Nephron progenitor cell (in vitro differentiated cells): ENCODE measurements at regions not wholly inside any gene's neighbourhood (a gene's known extent, or its start where the extent isn't known, plus 50 kb on each side); places are given as distances from the start of the nearest gene placed in this dataset.

Experiments used
- DNase-seq: peaks from one replicate; pipeline ENCODE4 v3.0.0; 2021
- H3K27ac Mint-ChIP-seq: 2 replicates; pipeline ENCODE4 v1.8.0; 2021; ENCODE audit warnings: mild to moderate bottlenecking, moderate library complexity, mixed read lengths
- H3K27me3 Mint-ChIP-seq: 2 replicates; pipeline ENCODE4 v1.8.0; 2021; ENCODE audit warnings: mild to moderate bottlenecking, low read depth, mixed read lengths; ENCODE audit not compliant: poor library complexity
- H3K36me3 Mint-ChIP-seq: 2 replicates; pipeline ENCODE4 v1.8.0; 2021; ENCODE audit warnings: low read depth, mixed read lengths
- H3K4me1 Mint-ChIP-seq: 2 replicates; pipeline ENCODE4 v1.8.0; 2021; ENCODE audit warnings: mixed read lengths
- H3K4me3 Mint-ChIP-seq: 2 replicates; pipeline ENCODE4 v1.8.0; 2021; ENCODE audit warnings: mild to moderate bottlenecking, moderate library complexity, mixed read lengths
- H3K9me3 Mint-ChIP-seq: 2 replicates; pipeline ENCODE4 v1.8.0; 2021; ENCODE audit warnings: mild to moderate bottlenecking, moderate library complexity, mixed read lengths
- TF ChIP-seq, protein P1 (sequence below): fragments of 200-600 bp; sonication (generic); IDR thresholded peaks from 2 replicates; pipeline ENCODE4 v1.5.0; 2021; ENCODE audit warnings: antibody characterized with exemption

DNA sequence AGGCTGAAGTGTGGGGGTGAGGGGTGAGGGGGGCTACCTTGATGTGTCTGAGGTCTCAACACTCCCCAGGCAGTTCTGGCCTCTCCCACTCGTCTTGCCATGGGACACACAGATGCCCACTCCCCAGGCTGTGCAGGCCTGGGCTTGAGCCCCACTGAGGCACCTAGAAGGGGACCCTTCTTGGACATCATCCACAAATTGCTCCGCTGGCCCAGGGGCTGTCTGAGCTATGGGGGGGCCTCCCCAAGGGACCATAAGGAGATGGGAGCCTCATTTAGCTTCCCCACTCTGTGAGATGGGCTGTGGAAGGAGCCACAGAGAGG is 155.5 kb upstream of the MLN start:
- H3K36me3 Mint-ChIP-seq: no peaks in the 10 kb centered on the region
- H3K27me3 Mint-ChIP-seq: peaks cover 32% of the 10 kb centered on the region

DNA sequence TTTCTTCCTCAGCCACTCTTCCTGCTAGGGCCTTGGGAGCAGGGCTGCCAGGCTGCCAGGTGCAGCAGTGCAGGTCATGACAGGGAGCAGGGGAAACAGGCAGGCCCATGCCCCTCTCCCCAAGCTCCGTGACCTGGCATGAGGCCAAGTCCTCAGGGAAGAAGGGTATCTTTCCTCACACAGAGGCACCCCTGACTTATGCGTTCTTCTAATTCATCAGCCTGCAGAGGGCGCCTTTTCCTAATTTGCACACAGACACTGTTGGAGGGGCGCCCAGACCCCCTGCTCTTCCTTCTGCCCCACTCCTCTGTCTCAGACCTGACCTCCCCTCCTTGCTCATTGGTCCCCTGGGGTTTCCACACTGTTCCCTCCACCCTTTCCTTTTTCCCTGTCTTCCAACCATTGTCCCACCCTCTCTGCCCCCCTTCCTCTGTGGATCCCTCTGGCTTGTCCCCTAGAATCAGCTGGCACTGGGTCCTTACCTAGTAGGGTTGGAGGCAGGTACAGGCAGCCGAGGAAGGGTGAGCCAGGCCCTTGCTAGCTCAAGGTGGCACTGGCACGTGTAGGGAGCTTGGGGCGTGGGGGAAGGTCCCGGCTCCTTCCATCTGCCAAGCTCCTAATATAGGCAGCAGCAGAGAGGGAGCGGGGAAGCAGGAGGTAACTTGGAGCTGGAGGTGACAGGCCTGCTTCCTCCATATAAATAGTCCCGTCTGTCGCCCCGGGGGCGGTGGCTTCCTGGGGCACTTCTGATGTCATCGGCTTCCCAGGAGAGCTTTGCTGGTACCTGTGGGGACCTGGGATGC is 154.9 kb upstream of the MLN start:
- Mint-ChIP-seq H3K4me1 (peaks cover 37% of the 10 kb centered on the region), H3K9me3 (no peaks in the 10 kb centered on the region), H3K27ac (no peak overlapping the region), H3K36me3 (no peaks in the 10 kb centered on the region), H3K4me3 (peak overlapping the region; percentile 30), H3K27me3 (peaks cover 27% of the 10 kb centered on the region)
- DNase-seq: peak; percentile 47
- TF ChIP-seq, protein P1, sequence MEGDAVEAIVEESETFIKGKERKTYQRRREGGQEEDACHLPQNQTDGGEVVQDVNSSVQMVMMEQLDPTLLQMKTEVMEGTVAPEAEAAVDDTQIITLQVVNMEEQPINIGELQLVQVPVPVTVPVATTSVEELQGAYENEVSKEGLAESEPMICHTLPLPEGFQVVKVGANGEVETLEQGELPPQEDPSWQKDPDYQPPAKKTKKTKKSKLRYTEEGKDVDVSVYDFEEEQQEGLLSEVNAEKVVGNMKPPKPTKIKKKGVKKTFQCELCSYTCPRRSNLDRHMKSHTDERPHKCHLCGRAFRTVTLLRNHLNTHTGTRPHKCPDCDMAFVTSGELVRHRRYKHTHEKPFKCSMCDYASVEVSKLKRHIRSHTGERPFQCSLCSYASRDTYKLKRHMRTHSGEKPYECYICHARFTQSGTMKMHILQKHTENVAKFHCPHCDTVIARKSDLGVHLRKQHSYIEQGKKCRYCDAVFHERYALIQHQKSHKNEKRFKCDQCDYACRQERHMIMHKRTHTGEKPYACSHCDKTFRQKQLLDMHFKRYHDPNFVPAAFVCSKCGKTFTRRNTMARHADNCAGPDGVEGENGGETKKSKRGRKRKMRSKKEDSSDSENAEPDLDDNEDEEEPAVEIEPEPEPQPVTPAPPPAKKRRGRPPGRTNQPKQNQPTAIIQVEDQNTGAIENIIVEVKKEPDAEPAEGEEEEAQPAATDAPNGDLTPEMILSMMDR: peak; percentile 26

More for the DNA sequence above, 155.5 kb upstream of the MLN start:
- TF ChIP-seq, protein P1: no peak
- Mint-ChIP-seq H3K4me1 (peaks cover 36% of the 10 kb centered on the region), H3K4me3 (no peak overlapping the region), H3K9me3 (no peaks in the 10 kb centered on the region), H3K27ac (no peak overlapping the region)
- DNase-seq: no peak

DNA sequence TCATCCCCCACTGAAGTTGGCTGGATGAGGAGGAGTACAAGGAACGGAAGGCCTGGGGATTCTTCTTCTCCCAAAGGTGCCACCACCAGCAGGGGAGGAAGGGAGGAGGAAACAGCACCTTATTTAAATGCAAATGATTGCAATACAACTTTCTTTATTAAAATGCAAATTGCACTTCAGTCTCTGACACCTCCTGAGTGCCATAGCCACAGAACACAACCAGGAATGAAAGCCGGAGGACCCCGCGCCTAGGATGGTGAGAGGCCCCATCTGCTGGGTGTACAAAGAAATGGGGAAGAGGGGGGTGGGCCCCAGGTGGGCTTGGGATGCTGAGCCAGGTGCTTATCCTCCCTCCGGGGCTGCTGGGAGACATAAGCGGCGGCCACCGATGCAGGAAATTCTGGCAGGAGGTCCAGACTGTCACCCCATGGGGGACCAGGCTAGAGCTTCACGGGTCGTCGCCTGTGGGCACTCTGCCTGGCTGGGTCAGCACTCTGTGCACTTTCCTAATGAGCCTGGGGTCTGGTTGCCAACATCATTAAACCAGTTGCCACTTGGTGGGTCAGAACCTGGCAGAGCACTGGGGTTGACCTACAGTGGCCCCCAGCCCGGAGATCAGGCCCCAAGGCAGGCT is 154.2 kb upstream of the MLN start:
- H3K27me3 Mint-ChIP-seq: peaks cover 26% of the 10 kb centered on the region
- H3K36me3 Mint-ChIP-seq: no peaks in the 10 kb centered on the region
- DNase-seq: no peak
- TF ChIP-seq, protein P1: no peak
- H3K4me3 Mint-ChIP-seq: no peak overlapping the region
- no peaks in the 10 kb centered on the region for H3K9me3 Mint-ChIP-seq
- peaks cover 41% of the 10 kb centered on the region for H3K4me1 Mint-ChIP-seq
- H3K27ac Mint-ChIP-seq: no peak overlapping the region

DNA sequence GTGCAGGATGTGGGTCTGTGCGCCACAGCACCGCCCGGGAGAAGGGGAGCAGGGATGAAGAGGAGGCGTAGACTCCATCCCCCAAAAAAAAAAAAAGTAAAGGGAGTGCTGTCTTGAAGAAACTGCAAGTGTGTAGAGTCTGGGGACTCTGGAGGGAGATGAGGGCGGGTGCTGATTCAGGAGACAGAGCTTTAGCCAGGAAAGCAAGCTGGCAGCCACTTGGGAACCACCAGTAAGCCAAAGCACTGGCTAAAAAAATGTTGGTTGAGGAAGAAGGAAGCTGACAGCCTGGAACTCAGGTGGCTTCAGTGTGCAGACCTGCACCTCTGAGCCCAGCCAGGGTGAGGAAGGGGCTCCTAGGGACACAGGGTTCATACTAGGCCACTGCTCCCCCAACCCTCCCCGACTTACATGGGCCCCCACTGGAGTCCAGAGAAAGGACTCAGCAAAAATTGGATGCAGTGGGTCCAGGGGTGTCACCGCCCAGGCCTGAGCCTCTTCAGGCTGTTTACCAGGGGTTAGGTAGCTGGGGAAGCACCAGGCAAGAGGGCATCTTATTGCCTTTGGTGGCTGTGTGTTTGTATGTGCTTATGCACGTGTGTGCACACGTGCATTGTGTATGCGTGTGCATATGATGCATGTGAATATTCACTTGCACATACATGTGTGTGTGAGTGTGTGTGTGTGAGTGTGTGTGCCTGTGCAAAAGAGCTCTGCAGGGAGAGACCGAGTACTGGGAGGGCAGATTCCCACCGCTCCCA is 153.5 kb upstream of the MLN start:
- no peak for DNase-seq
- no peak overlapping the region for H3K4me3 Mint-ChIP-seq
- TF ChIP-seq, protein P1: no peak
- H3K36me3 Mint-ChIP-seq: no peaks in the 10 kb centered on the region
- peaks cover 24% of the 10 kb centered on the region for H3K27me3 Mint-ChIP-seq
- no peak overlapping the region for H3K27ac Mint-ChIP-seq
- H3K4me1 Mint-ChIP-seq: peaks cover 41% of the 10 kb centered on the region
- no peaks in the 10 kb centered on the region for H3K9me3 Mint-ChIP-seq

DNA sequence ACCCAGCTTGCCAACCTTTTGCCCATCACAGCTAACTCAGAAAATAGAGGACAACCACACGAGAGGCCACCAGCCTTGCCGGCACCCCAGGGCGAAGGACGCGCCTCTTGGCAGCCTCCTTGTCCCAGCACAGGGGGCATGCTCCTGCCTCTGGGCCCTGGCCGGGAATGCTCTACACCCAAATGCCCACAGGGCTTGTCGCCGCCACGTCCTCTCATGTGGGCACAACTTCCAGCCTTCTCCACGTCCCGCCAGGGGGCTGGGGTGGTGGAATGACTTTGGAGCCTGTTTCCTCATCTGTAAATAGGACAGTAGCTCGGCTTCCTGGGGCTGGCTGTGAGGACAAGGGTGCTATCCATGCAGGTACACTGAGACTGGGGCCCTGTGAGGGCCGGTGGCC is 152.4 kb upstream of the MLN start:
- TF ChIP-seq, protein P1: no peak
- H3K4me3 Mint-ChIP-seq: no peak overlapping the region
- H3K4me1 Mint-ChIP-seq: peaks cover 41% of the 10 kb centered on the region
- no peaks in the 10 kb centered on the region for H3K9me3 Mint-ChIP-seq
- no peak for DNase-seq
- no peak overlapping the region for H3K27ac Mint-ChIP-seq
- H3K36me3 Mint-ChIP-seq: no peaks in the 10 kb centered on the region
- peaks cover 23% of the 10 kb centered on the region for H3K27me3 Mint-ChIP-seq
